KMS-11 (cell line): ENCODE measurements at regions not wholly inside any gene's neighbourhood (a gene's known extent, or its start where the extent isn't known, plus 50 kb on each side); places are given as distances from the start of the nearest gene placed in this dataset.

Experiments
- H2AFZ ChIP-seq: fragments of 200-600 bp; sonication (generic); 2 replicates; pipeline ENCODE4 v1.6.1; 2016; ENCODE audit warnings: antibody characterized with exemption, mixed run types, low read depth
- H3K27ac ChIP-seq: fragments of 200-600 bp; sonication (generic); 2 replicates; pipeline ENCODE4 v1.6.1; 2016; ENCODE audit warnings: mild to moderate bottlenecking, mixed run types
- H3K27me3 ChIP-seq: fragments of 200-600 bp; sonication (generic); 2 replicates; pipeline ENCODE4 v1.6.1; 2017; ENCODE audit warnings: mild to moderate bottlenecking, low read depth, mixed run types, moderate library complexity; ENCODE audit not compliant: insufficient read depth
- H3K36me3 ChIP-seq: fragments of 200-600 bp; sonication (generic); 2 replicates; pipeline ENCODE4 v1.6.1; 2017; ENCODE audit warnings: mild to moderate bottlenecking, mixed run types; ENCODE audit not compliant: insufficient read depth
- H3K4me1 ChIP-seq: fragments of 200-600 bp; sonication (generic); 2 replicates; pipeline ENCODE4 v1.6.1; 2016; ENCODE audit warnings: mild to moderate bottlenecking, low read depth, mixed run types; ENCODE audit not compliant: poor library complexity, severe bottlenecking
- H3K4me2 ChIP-seq: fragments of 200-600 bp; sonication (generic); 2 replicates; pipeline ENCODE4 v1.7.0; 2016; ENCODE audit warnings: mild to moderate bottlenecking, mixed run types
- H3K4me3 ChIP-seq: fragments of 200-600 bp; sonication (generic); IDR thresholded peaks from 2 replicates; pipeline ENCODE4 v1.6.1; 2017; ENCODE audit warnings: low read depth, low read length, mixed read lengths; ENCODE audit not compliant: insufficient read depth
- H3K79me2 ChIP-seq: fragments of 200-600 bp; sonication (generic); 2 replicates; pipeline ENCODE4 v1.6.1; 2016; ENCODE audit warnings: low read depth, mixed run types; ENCODE audit not compliant: insufficient read depth
- H3K9ac ChIP-seq: fragments of 200-600 bp; sonication (generic); 2 replicates; pipeline ENCODE4 v1.6.1; 2016; ENCODE audit warnings: mild to moderate bottlenecking, mixed run types
- H4K20me1 ChIP-seq: fragments of 200-600 bp; sonication (generic); 2 replicates; pipeline ENCODE4 v1.6.1; 2016; ENCODE audit warnings: mild to moderate bottlenecking, mixed run types; ENCODE audit not compliant: insufficient read depth
- TF ChIP-seq, protein P1 (sequence below): fragments of 200-600 bp; sonication (generic); conservative IDR thresholded peaks from 2 replicates; pipeline ENCODE4 v1.6.1; 2017; ENCODE audit warnings: low read depth, mild to moderate bottlenecking, antibody characterized with exemption, low read length, moderate library complexity, mixed read lengths

DNA sequence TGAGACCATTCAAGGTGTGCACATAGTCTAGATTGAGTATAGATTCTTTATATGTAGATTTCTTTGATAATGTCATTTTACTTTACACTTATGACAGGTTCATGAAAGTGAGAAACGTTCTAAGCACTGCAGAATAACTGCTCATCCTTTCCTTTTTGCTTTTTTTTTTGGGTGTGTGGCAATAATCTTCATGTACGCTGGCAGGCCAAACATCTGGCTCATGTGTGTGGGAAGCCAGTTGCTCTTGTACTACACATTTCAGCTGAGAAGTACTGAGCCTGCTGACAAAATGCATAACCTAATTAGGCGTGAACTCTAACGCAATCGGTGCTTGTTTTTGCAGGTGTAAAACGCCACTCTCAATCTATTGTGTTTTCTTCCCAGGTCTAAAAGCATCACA lies 350.8 kb upstream of the KAZN start:
- H3K27me3 ChIP-seq, result no peaks in the 10 kb centered on the region
- no peak overlapping the region for H2AFZ ChIP-seq
- TF ChIP-seq, protein P1, sequence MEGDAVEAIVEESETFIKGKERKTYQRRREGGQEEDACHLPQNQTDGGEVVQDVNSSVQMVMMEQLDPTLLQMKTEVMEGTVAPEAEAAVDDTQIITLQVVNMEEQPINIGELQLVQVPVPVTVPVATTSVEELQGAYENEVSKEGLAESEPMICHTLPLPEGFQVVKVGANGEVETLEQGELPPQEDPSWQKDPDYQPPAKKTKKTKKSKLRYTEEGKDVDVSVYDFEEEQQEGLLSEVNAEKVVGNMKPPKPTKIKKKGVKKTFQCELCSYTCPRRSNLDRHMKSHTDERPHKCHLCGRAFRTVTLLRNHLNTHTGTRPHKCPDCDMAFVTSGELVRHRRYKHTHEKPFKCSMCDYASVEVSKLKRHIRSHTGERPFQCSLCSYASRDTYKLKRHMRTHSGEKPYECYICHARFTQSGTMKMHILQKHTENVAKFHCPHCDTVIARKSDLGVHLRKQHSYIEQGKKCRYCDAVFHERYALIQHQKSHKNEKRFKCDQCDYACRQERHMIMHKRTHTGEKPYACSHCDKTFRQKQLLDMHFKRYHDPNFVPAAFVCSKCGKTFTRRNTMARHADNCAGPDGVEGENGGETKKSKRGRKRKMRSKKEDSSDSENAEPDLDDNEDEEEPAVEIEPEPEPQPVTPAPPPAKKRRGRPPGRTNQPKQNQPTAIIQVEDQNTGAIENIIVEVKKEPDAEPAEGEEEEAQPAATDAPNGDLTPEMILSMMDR, result no peak
- H3K27ac ChIP-seq, result no peak overlapping the region
- no peak overlapping the region for H3K4me3 ChIP-seq
- H3K9ac ChIP-seq, result no peak overlapping the region
- H3K79me2 ChIP-seq, result no peaks in the 10 kb centered on the region
- no peak overlapping the region for H3K4me2 ChIP-seq
- H3K36me3 ChIP-seq, result no peaks in the 10 kb centered on the region
- no peaks in the 10 kb centered on the region for H3K4me1 ChIP-seq
- no peaks in the 10 kb centered on the region for H4K20me1 ChIP-seq

- H3K27me3 ChIP-seq, result no peaks in the 10 kb centered on the region
- H2AFZ ChIP-seq, result no peak overlapping the region
- no peaks in the 10 kb centered on the region for H3K36me3 ChIP-seq
- TF ChIP-seq, protein P1, result no peak
- H3K4me2 ChIP-seq, result no peak overlapping the region
- no peak overlapping the region for H3K9ac ChIP-seq
- no peak overlapping the region for H3K4me3 ChIP-seq
- no peaks in the 10 kb centered on the region for H3K79me2 ChIP-seq
- H3K4me1 ChIP-seq, result no peaks in the 10 kb centered on the region
- H4K20me1 ChIP-seq, result no peaks in the 10 kb centered on the region
- H3K27ac ChIP-seq, result no peak overlapping the region
Observed at GRCh38 chr1:14251871-14252270, 346.6 kb upstream of the KAZN start.

DNA sequence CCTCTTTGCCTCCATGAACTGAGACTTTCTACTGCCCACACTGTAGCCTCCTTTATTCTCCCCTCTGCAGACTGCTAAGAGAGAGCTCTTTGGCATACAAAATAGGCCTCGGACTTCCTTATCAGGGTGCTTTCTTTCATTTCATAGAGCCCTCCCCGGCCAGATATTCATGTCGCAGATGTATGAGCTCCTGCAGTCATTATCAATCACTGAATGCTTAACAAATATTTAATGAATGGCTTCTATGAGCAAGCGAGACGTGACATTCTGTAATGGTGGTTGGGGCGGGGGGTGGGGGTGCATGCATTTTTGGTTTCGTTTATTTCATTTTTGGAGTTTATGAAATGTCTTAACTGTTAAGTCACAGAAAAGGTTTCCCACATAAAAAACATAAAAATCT lies 344.8 kb upstream of the KAZN start:
- Histone ChIP-seq H3K27ac (no peak overlapping the region), H3K9ac (no peak overlapping the region), H3K36me3 (no peaks in the 10 kb centered on the region), H3K27me3 (no peaks in the 10 kb centered on the region), H4K20me1 (no peaks in the 10 kb centered on the region), H3K4me1 (no peaks in the 10 kb centered on the region), H2AFZ (no peak overlapping the region), H3K79me2 (no peaks in the 10 kb centered on the region), H3K4me2 (no peak overlapping the region), H3K4me3 (no peak overlapping the region)
- TF ChIP-seq, protein P1, result no peak

DNA sequence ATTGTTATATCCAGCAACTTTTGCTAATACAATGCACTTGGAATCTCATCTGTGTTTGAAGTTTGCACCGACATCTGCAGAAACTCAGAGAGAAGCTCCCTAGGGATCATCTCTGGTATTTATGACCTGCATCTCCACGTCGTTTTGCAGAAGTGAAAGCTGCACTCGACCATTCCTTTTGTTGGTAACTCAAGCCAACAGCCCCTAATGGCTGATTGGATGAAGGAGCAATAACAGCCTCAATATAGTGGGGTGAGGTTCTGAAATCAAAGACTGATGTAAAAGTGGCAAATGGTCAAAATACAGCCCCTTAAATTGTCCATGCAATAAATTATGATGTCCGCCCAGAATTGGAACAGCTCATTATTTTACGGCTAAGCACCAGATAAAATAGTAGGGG lies 344.2 kb upstream of the KAZN start:
- no peak overlapping the region for H3K4me2 ChIP-seq
- H3K27me3 ChIP-seq, result no peaks in the 10 kb centered on the region
- TF ChIP-seq, protein P1, result no peak
- no peak overlapping the region for H3K9ac ChIP-seq
- no peak overlapping the region for H2AFZ ChIP-seq
- H3K36me3 ChIP-seq, result no peaks in the 10 kb centered on the region
- no peak overlapping the region for H3K27ac ChIP-seq
- no peaks in the 10 kb centered on the region for H3K4me1 ChIP-seq
- H3K79me2 ChIP-seq, result no peaks in the 10 kb centered on the region
- no peak overlapping the region for H3K4me3 ChIP-seq
- no peaks in the 10 kb centered on the region for H4K20me1 ChIP-seq

GRCh38 chr1:14255233-14255632 lies 343.3 kb upstream of the KAZN start:
- no peaks in the 10 kb centered on the region for H3K79me2 ChIP-seq
- no peaks in the 10 kb centered on the region for H3K27me3 ChIP-seq
- no peaks in the 10 kb centered on the region for H3K36me3 ChIP-seq
- H2AFZ ChIP-seq, result no peak overlapping the region
- TF ChIP-seq, protein P1, result no peak
- no peaks in the 10 kb centered on the region for H3K4me1 ChIP-seq
- no peak overlapping the region for H3K4me2 ChIP-seq
- H4K20me1 ChIP-seq, result no peaks in the 10 kb centered on the region
- no peak overlapping the region for H3K4me3 ChIP-seq
- H3K27ac ChIP-seq, result no peak overlapping the region
- no peak overlapping the region for H3K9ac ChIP-seq
